NCI-H524 (cell line): ENCODE measurements at regions not wholly inside any gene's neighbourhood (a gene's known extent, or its start where the extent isn't known, plus 50 kb on each side); places are given as distances from the start of the nearest gene placed in this dataset.

Experiments
- DNase-seq, 2 experiments: peaks; one replicate each; lab custom pipeline; 2025; lab: John Stamatoyannopoulos, UW

- no peak for DNase-seq
Observed at GRCh38 chr2:128894896-128895295, 576.2 kb upstream of the HS6ST1 start.

- no peak for DNase-seq
Observed at GRCh38 chr2:128901572-128902391, 583.1 kb upstream of the HS6ST1 start.

- no peak for DNase-seq
Observed at GRCh38 chr2:128903637-128904036, 585.0 kb upstream of the HS6ST1 start.

- no peak for DNase-seq
Observed at GRCh38 chr2:128911276-128911675, 592.6 kb upstream of the HS6ST1 start.

- no peak for DNase-seq
Observed at GRCh38 chr2:128914320-128914719, 595.7 kb upstream of the HS6ST1 start.

- DNase-seq, result no peak
Observed at GRCh38 chr2:128921751-128922150, 603.1 kb upstream of the HS6ST1 start.

- DNase-seq, result no peak
Observed at GRCh38 chr2:128922154-128922553, 603.5 kb upstream of the HS6ST1 start.

GRCh38 chr2:128925631-128926030, 607.0 kb upstream of the HS6ST1 start:
- no peak for DNase-seq

- peak in 1 of 2 experiments; percentile 55 for DNase-seq
Observed at GRCh38 chr2:128930101-128930500, 611.4 kb upstream of the HS6ST1 start.

GRCh38 chr2:128940378-128940777, 621.7 kb upstream of the HS6ST1 start:
- no peak for DNase-seq

GRCh38 chr2:128941751-128942150, 623.1 kb upstream of the HS6ST1 start:
- no peak for DNase-seq

GRCh38 chr2:128949360-128949759, 630.7 kb upstream of the HS6ST1 start:
- DNase-seq, result no peak

- no peak for DNase-seq
Observed at GRCh38 chr2:128950758-128951157, 632.1 kb upstream of the HS6ST1 start.

GRCh38 chr2:128958241-128958640, 639.6 kb upstream of the HS6ST1 start:
- no peak for DNase-seq

- DNase-seq, result no peak
Observed at GRCh38 chr2:128967646-128968045, 649.0 kb upstream of the HS6ST1 start.

GRCh38 chr2:128969374-128969773, 650.7 kb upstream of the HS6ST1 start:
- no peak for DNase-seq

GRCh38 chr2:128970332-128971116, 651.9 kb upstream of the HS6ST1 start:
- DNase-seq, result no peak

- DNase-seq, result no peak
Observed at GRCh38 chr2:128973566-128973965, 654.9 kb upstream of the HS6ST1 start.

- DNase-seq, result no peak
Observed at GRCh38 chr2:128978212-128978611, 659.5 kb upstream of the HS6ST1 start.

GRCh38 chr2:128979182-128979581, 660.5 kb upstream of the HS6ST1 start:
- DNase-seq, result no peak

GRCh38 chr2:128980475-128980874, 661.8 kb upstream of the HS6ST1 start:
- no peak for DNase-seq

- DNase-seq, result no peak
Observed at GRCh38 chr2:128981353-128981752, 662.7 kb upstream of the HS6ST1 start.

GRCh38 chr2:128982001-128982400, 663.3 kb upstream of the HS6ST1 start:
- DNase-seq, result no peak
